ENCODE measurements at regions not wholly inside any gene's neighbourhood (a gene's known extent, or its start where the extent isn't known, plus 50 kb on each side); places are given as distances from the start of the nearest gene placed in this dataset.

- H3K27me3 ChIP-seq (ENCODE audit: control insufficient read depth, insufficient read depth, low read length): no peaks in the 10 kb centered on the region
- TF ChIP-seq CTCF (IDR thresholded peaks at IDR 0.05; ENCODE audit: insufficient read depth, low read depth, low read length): no peak
- H3K4me3 ChIP-seq (ENCODE audit: low read depth, low read length): no peak overlapping the region
- ChIA-PET POLR2A (no interaction called here), CTCF (interaction anchor here (1.1 kb wide), 1 partner anchor 14 kb away, joined by 4 read pairs; no protein-coding TSS in a partner anchor)
- H3K36me3 ChIP-seq (ENCODE audit: control insufficient read depth, insufficient read depth, low read length): no peaks in the 10 kb centered on the region
- no peak for DNase-seq (ENCODE audit: low read depth)
Measured at GRCh38 chr9:87827341-87827740, 55.3 kb upstream of the SPATA31E1 start.

GRCh38 chr9:87829756-87830155, 52.9 kb upstream of the SPATA31E1 start:
- Histone ChIP-seq H3K27me3 (ENCODE audit: control insufficient read depth, insufficient read depth, low read length) (no peaks in the 10 kb centered on the region), H3K36me3 (ENCODE audit: control insufficient read depth, insufficient read depth, low read length) (no peaks in the 10 kb centered on the region), H3K4me3 (ENCODE audit: low read depth, low read length) (no peak overlapping the region)
- ChIA-PET CTCF (interaction anchor here (1.3 kb wide), 1 partner anchor 145 kb away, joined by 3 read pairs; no protein-coding TSS in a partner anchor), POLR2A (no interaction called here)
- no peak for TF ChIP-seq CTCF (IDR thresholded peaks at IDR 0.05; ENCODE audit: insufficient read depth, low read depth, low read length)
- no peak for DNase-seq (ENCODE audit: low read depth)

GRCh38 chr9:87830446-87830845, 52.2 kb upstream of the SPATA31E1 start:
- DNase-seq (ENCODE audit: low read depth): no peak
- POLR2A ChIA-PET: no interaction called here
- Histone ChIP-seq H3K36me3 (ENCODE audit: control insufficient read depth, insufficient read depth, low read length) (no peaks in the 10 kb centered on the region), H3K4me3 (ENCODE audit: low read depth, low read length) (no peak overlapping the region), H3K27me3 (ENCODE audit: control insufficient read depth, insufficient read depth, low read length) (no peaks in the 10 kb centered on the region)
- TF ChIP-seq CTCF (IDR thresholded peaks at IDR 0.05; ENCODE audit: insufficient read depth, low read depth, low read length): no peak
- CTCF ChIA-PET: no interaction called here

GRCh38 chr9:87831159-87831558, 51.5 kb upstream of the SPATA31E1 start:
- TF ChIP-seq CTCF (IDR thresholded peaks at IDR 0.05; ENCODE audit: insufficient read depth, low read depth, low read length): no peak
- POLR2A ChIA-PET: no interaction called here
- Histone ChIP-seq H3K4me3 (ENCODE audit: low read depth, low read length) (no peak overlapping the region), H3K36me3 (ENCODE audit: control insufficient read depth, insufficient read depth, low read length) (no peaks in the 10 kb centered on the region), H3K27me3 (ENCODE audit: control insufficient read depth, insufficient read depth, low read length) (no peaks in the 10 kb centered on the region)
- CTCF ChIA-PET: no interaction called here
- no peak for DNase-seq (ENCODE audit: low read depth)

Measured in BJ (cell line).